ENCODE measurements at regions not wholly inside any gene's neighbourhood (a gene's known extent, or its start where the extent isn't known, plus 50 kb on each side); places are given as distances from the start of the nearest gene placed in this dataset.

DNA sequence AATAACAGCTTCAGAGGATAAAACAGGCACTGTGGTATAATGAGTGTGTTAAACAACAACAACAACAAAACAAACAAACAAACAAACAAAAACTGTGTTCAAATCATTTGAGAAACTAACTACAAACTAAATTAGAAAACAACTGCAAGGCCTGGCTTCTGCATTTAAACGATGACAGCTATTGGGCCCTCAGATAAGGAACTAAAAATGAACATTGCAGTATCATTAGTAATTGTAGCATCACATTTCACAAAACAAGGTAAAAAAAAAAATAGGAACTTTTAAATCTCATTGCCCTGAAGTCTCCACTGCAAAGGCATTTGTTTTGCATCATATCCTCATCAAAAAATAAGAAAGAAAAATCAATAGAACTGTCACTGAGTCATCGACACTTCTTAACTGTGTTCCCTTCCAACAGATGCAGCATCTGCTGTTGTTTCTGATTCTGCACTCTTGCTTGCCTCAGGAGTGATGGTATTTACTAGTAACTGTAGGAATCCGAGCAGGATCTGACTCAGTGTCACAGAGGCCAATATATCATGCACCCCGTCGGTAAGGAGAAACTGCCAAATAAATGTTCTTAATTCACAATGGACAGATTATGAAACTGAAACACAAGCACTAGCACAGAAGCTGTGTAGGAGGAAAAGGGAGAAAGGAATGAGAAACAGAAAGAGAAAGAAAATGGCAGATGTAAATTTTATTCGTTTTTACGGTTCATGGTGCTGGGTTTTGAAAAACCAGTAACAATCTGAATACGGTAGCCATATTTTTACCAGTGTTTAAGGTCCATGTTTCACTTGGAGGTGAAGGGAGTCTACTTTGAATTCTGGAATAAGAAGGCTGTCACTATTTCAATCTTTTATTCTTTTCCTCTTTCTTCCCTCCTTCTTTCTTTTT lies 365.7 kb upstream of the EPHA7 start:
- TF ChIP-seq YY1 (IDR thresholded peaks at IDR 0.05; ENCODE audit: insufficient read depth, insufficient read length) (no peak), ZNF274 (IDR thresholded peaks at IDR 0.05; ENCODE audit: low read depth, low read length) (no peak), SUZ12 (IDR thresholded peaks at IDR 0.05; ENCODE audit: extremely low read depth, insufficient read depth, insufficient read length) (no peak)

Data from NT2/D1 (cell line).